ENCODE measurements at regions not wholly inside any gene's neighbourhood (a gene's known extent, or its start where the extent isn't known, plus 50 kb on each side); places are given as distances from the start of the nearest gene placed in this dataset.

DNA sequence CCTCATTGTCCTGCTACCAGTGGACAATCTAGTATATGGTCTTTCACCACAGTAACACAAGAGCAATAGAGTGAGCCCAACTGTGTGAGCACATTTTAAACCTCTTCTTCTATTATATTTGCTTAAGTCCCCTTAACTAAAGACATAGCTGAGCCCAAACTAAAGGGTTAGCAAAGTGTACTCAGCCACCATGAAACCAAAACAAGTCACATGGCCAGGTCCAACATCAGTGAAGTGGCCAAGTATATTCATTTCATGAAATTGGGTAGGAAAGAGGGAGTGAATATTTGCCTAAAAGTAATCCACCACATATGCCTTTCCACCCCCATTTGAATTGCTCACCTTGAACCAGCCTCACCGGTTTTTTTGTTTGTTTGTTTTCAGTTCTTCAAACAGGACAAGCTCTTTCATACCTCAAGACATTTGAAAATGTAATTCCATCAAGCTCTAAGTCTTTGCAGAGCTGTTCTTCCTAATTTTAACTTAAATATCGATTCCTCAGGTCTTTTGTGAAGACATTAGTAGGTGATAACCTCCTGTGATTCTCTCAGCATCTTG, 327.0 kb upstream of the SEMA6D start:
- no peak for DNase-seq (ENCODE audit: low read depth, low spot score)
- ATAC-seq, result no peak
- CTCF ChIA-PET, result no interaction called here

DNA sequence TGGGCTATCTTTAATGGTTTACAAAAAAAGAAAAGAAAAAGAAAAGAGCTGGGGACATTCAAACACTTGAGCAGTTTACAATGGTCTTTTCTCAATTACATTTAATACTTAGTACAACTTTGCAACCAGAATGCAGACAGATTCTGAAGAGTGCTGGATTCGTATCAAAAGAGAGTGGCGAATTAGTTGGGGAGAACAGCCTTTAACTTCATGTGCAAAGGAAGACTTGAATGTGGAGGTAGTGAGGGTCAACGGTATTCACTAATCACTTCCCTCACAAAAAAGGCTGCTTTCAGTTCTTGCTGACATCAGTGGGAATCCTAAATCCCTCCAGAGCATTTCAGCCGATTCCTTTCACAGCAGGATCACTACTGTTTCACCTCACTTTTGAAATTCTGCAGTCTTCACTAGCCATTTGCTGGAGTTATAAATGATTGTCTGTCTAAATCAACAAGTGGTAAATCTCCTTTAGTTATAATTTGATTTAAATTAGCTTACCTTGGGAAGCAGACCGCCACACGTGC, 323.0 kb upstream of the SEMA6D start:
- intact Hi-C loops (cut with micrococcal nuclease; ENCODE audit: unreplicated experiment), result no loop called here
- no peak for TF ChIP-seq SIN3A (IDR thresholded peaks at IDR 0.05; ENCODE audit: borderline replicate concordance, insufficient read depth, low read depth, low read length)
- TF ChIP-seq, protein P1, sequence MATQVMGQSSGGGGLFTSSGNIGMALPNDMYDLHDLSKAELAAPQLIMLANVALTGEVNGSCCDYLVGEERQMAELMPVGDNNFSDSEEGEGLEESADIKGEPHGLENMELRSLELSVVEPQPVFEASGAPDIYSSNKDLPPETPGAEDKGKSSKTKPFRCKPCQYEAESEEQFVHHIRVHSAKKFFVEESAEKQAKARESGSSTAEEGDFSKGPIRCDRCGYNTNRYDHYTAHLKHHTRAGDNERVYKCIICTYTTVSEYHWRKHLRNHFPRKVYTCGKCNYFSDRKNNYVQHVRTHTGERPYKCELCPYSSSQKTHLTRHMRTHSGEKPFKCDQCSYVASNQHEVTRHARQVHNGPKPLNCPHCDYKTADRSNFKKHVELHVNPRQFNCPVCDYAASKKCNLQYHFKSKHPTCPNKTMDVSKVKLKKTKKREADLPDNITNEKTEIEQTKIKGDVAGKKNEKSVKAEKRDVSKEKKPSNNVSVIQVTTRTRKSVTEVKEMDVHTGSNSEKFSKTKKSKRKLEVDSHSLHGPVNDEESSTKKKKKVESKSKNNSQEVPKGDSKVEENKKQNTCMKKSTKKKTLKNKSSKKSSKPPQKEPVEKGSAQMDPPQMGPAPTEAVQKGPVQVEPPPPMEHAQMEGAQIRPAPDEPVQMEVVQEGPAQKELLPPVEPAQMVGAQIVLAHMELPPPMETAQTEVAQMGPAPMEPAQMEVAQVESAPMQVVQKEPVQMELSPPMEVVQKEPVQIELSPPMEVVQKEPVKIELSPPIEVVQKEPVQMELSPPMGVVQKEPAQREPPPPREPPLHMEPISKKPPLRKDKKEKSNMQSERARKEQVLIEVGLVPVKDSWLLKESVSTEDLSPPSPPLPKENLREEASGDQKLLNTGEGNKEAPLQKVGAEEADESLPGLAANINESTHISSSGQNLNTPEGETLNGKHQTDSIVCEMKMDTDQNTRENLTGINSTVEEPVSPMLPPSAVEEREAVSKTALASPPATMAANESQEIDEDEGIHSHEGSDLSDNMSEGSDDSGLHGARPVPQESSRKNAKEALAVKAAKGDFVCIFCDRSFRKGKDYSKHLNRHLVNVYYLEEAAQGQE (IDR thresholded peaks at IDR 0.05; ENCODE audit: insufficient read depth in 1 of 2, low read depth in 2 of 2, low read length in 1 of 2), result no peak
- TF ChIP-seq, protein P2, sequence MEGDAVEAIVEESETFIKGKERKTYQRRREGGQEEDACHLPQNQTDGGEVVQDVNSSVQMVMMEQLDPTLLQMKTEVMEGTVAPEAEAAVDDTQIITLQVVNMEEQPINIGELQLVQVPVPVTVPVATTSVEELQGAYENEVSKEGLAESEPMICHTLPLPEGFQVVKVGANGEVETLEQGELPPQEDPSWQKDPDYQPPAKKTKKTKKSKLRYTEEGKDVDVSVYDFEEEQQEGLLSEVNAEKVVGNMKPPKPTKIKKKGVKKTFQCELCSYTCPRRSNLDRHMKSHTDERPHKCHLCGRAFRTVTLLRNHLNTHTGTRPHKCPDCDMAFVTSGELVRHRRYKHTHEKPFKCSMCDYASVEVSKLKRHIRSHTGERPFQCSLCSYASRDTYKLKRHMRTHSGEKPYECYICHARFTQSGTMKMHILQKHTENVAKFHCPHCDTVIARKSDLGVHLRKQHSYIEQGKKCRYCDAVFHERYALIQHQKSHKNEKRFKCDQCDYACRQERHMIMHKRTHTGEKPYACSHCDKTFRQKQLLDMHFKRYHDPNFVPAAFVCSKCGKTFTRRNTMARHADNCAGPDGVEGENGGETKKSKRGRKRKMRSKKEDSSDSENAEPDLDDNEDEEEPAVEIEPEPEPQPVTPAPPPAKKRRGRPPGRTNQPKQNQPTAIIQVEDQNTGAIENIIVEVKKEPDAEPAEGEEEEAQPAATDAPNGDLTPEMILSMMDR (IDR thresholded peaks at IDR 0.05), result no peak
- TF ChIP-seq POLR2AphosphoS5 (IDR thresholded peaks at IDR 0.05; ENCODE audit: low read depth, low read length), result no peak
- no peak for TF ChIP-seq TCF7L2 (IDR thresholded peaks at IDR 0.05; ENCODE audit: low read depth, low read length)
- BruUV-seq (replicated peaks), result no TSS peak
- ATAC-seq (no peak), DNase-seq (ENCODE audit: low read depth, low spot score) (no peak)
- H3K27me3 ChIP-seq (ENCODE audit: control insufficient read depth, insufficient read depth, low read length), result no peaks in the 10 kb centered on the region
- H3K36me3 ChIP-seq (ENCODE audit: control insufficient read depth, insufficient read depth, low read length), result no peaks in the 10 kb centered on the region
- in situ Hi-C loops (cut with HindIII; ENCODE audit: low pct_unique_long_range_greater_than_20kb, low sequenced_read_pairs), result no loop called here
- ChIA-PET CTCF (no interaction called here), POLR2A (no interaction called here)
- H3K27ac ChIP-seq (ENCODE audit: low read length), result no peak overlapping the region
- H3K4me1 ChIP-seq (ENCODE audit: control insufficient read depth, insufficient read depth, low read length), result no peaks in the 10 kb centered on the region
- H3K4me3 ChIP-seq (ENCODE audit: low read depth in 2 of 2, low read length in 2 of 2), result no peak overlapping the region
- H3K9me3 ChIP-seq (ENCODE audit: control insufficient read depth, insufficient read depth, low read depth, low read length), result no peaks in the 10 kb centered on the region

More for the DNA sequence above, 327.0 kb upstream of the SEMA6D start:
- Histone ChIP-seq H3K4me1 (ENCODE audit: control insufficient read depth, insufficient read depth, low read length) (no peaks in the 10 kb centered on the region), H3K9me3 (ENCODE audit: control insufficient read depth, insufficient read depth, low read depth, low read length) (no peaks in the 10 kb centered on the region), H3K27ac (ENCODE audit: low read length) (no peak overlapping the region), H3K4me3 (ENCODE audit: low read depth in 2 of 2, low read length in 2 of 2) (no peak overlapping the region), H3K36me3 (ENCODE audit: control insufficient read depth, insufficient read depth, low read length) (no peaks in the 10 kb centered on the region), H3K27me3 (ENCODE audit: control insufficient read depth, insufficient read depth, low read length) (no peaks in the 10 kb centered on the region)
- TF ChIP-seq POLR2AphosphoS5 (IDR thresholded peaks at IDR 0.05; ENCODE audit: low read depth, low read length), result no peak
- TF ChIP-seq, protein P1 (IDR thresholded peaks at IDR 0.05; ENCODE audit: insufficient read depth in 1 of 2, low read depth in 2 of 2, low read length in 1 of 2), result no peak
- no peak for TF ChIP-seq TCF7L2 (IDR thresholded peaks at IDR 0.05; ENCODE audit: low read depth, low read length)
- TF ChIP-seq SIN3A (IDR thresholded peaks at IDR 0.05; ENCODE audit: borderline replicate concordance, insufficient read depth, low read depth, low read length), result no peak
- TF ChIP-seq, protein P2 (IDR thresholded peaks at IDR 0.05), result no peak
- intact Hi-C loops (cut with micrococcal nuclease; ENCODE audit: unreplicated experiment) (no loop called here), in situ Hi-C loops (cut with HindIII; ENCODE audit: low pct_unique_long_range_greater_than_20kb, low sequenced_read_pairs) (no loop called here)
- POLR2A ChIA-PET, result no interaction called here
- no TSS peak for BruUV-seq (replicated peaks)
